ENCODE measurements at regions not wholly inside any gene's neighbourhood (a gene's known extent, or its start where the extent isn't known, plus 50 kb on each side); places are given as distances from the start of the nearest gene placed in this dataset.
A peak's percentile ranks its signal among the peaks of the same experiment; 100 is the strongest.

DNA sequence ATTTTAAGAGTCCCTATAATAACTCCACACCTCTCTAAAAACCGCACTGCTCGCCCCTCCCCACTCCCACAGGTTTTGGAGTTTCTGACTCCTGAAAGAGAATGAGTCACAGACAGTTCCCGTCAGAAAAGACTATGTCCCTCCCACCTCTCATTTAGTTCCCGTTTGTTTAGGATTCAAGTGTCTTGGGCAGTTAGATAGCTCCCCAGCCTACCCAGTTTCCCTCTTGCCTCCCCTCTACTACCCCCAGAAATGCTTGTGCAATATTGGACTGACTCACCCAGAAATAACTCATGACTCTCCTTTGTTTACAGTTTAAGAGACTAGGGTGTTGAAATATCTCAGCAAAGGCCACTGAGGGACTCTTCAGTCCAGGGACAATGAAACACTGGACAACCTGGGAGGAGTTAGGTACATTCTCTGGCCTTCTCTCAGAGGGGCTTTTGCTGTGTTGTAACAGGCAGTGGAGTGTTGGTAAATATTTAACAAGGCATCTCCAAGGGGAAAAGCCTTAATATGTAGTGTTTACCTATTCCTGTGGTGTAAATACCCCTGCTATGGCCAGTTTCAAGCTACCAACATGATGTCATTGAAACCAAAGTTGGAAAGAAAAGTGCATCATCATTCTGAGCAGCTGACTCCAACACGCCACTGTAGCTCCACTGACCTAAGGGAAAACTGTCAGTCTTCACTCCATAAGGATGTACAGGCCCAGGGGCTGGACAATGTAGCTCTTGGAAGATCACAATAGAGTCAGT is 96.1 kb upstream of the CHD2 start (continued):
- TF ChIP-seq, protein P1, sequence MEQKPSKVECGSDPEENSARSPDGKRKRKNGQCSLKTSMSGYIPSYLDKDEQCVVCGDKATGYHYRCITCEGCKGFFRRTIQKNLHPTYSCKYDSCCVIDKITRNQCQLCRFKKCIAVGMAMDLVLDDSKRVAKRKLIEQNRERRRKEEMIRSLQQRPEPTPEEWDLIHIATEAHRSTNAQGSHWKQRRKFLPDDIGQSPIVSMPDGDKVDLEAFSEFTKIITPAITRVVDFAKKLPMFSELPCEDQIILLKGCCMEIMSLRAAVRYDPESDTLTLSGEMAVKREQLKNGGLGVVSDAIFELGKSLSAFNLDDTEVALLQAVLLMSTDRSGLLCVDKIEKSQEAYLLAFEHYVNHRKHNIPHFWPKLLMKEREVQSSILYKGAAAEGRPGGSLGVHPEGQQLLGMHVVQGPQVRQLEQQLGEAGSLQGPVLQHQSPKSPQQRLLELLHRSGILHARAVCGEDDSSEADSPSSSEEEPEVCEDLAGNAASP (CRISPR knock-in tag; IDR thresholded peaks at IDR 0.05; ENCODE audit: borderline replicate concordance): peak; percentile 93
- peak; percentile 51; the same call in 1 of the 2 replicates for TF ChIP-seq ZNF766 (CRISPR knock-in tag; IDR thresholded peaks at IDR 0.05; ENCODE audit: borderline replicate concordance)
- TF ChIP-seq, protein P2, sequence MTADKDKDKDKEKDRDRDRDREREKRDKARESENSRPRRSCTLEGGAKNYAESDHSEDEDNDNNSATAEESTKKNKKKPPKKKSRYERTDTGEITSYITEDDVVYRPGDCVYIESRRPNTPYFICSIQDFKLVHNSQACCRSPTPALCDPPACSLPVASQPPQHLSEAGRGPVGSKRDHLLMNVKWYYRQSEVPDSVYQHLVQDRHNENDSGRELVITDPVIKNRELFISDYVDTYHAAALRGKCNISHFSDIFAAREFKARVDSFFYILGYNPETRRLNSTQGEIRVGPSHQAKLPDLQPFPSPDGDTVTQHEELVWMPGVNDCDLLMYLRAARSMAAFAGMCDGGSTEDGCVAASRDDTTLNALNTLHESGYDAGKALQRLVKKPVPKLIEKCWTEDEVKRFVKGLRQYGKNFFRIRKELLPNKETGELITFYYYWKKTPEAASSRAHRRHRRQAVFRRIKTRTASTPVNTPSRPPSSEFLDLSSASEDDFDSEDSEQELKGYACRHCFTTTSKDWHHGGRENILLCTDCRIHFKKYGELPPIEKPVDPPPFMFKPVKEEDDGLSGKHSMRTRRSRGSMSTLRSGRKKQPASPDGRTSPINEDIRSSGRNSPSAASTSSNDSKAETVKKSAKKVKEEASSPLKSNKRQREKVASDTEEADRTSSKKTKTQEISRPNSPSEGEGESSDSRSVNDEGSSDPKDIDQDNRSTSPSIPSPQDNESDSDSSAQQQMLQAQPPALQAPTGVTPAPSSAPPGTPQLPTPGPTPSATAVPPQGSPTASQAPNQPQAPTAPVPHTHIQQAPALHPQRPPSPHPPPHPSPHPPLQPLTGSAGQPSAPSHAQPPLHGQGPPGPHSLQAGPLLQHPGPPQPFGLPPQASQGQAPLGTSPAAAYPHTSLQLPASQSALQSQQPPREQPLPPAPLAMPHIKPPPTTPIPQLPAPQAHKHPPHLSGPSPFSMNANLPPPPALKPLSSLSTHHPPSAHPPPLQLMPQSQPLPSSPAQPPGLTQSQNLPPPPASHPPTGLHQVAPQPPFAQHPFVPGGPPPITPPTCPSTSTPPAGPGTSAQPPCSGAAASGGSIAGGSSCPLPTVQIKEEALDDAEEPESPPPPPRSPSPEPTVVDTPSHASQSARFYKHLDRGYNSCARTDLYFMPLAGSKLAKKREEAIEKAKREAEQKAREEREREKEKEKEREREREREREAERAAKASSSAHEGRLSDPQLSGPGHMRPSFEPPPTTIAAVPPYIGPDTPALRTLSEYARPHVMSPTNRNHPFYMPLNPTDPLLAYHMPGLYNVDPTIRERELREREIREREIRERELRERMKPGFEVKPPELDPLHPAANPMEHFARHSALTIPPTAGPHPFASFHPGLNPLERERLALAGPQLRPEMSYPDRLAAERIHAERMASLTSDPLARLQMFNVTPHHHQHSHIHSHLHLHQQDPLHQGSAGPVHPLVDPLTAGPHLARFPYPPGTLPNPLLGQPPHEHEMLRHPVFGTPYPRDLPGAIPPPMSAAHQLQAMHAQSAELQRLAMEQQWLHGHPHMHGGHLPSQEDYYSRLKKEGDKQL (CRISPR knock-in tag; IDR thresholded peaks at IDR 0.05; ENCODE audit: low read depth): peak; percentile 80; the same call in 1 of the 2 replicates
- TF ChIP-seq TP53 (CRISPR knock-in tag; conservative IDR thresholded peaks at IDR 0.05): peak; percentile 71; the same call in 1 of the 2 replicates
- no peak; the same call in 1 of the 2 replicates for TF ChIP-seq SRY (CRISPR knock-in tag; IDR thresholded peaks at IDR 0.05)
- TF ChIP-seq TBL1XR1 (IDR thresholded peaks at IDR 0.05; ENCODE audit: borderline replicate concordance, low read length, partially characterized antibody): peak; percentile 73
- TF ChIP-seq, protein P3, sequence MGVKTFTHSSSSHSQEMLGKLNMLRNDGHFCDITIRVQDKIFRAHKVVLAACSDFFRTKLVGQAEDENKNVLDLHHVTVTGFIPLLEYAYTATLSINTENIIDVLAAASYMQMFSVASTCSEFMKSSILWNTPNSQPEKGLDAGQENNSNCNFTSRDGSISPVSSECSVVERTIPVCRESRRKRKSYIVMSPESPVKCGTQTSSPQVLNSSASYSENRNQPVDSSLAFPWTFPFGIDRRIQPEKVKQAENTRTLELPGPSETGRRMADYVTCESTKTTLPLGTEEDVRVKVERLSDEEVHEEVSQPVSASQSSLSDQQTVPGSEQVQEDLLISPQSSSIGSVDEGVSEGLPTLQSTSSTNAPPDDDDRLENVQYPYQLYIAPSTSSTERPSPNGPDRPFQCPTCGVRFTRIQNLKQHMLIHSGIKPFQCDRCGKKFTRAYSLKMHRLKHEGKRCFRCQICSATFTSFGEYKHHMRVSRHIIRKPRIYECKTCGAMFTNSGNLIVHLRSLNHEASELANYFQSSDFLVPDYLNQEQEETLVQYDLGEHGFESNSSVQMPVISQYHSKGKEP (CRISPR knock-in tag; IDR thresholded peaks at IDR 0.05): no peak
- peak; percentile 73; the same call in 1 of the 2 replicates for TF ChIP-seq ELF3 (CRISPR knock-in tag; IDR thresholded peaks at IDR 0.05)
- no peak for TF ChIP-seq CBX2 (IDR thresholded peaks at IDR 0.05; ENCODE audit: low read depth, low read length)
- TF ChIP-seq CBX2 (CRISPR knock-in tag; IDR thresholded peaks at IDR 0.05; ENCODE audit: low read depth): no peak
- no peak; the same call in 1 of the 2 replicates for TF ChIP-seq ZSCAN12 (CRISPR knock-in tag; IDR thresholded peaks at IDR 0.05)
- TF ChIP-seq STAT5B (CRISPR knock-in tag; IDR thresholded peaks at IDR 0.05): no peak; the same call in 1 of the 2 replicates
- TF ChIP-seq ZNF225 (CRISPR knock-in tag; IDR thresholded peaks at IDR 0.05): no peak
- TF ChIP-seq, protein P4, sequence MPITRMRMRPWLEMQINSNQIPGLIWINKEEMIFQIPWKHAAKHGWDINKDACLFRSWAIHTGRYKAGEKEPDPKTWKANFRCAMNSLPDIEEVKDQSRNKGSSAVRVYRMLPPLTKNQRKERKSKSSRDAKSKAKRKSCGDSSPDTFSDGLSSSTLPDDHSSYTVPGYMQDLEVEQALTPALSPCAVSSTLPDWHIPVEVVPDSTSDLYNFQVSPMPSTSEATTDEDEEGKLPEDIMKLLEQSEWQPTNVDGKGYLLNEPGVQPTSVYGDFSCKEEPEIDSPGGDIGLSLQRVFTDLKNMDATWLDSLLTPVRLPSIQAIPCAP (CRISPR knock-in tag; IDR thresholded peaks at IDR 0.05; ENCODE audit: low read depth): no peak
- TF ChIP-seq, protein P5, sequence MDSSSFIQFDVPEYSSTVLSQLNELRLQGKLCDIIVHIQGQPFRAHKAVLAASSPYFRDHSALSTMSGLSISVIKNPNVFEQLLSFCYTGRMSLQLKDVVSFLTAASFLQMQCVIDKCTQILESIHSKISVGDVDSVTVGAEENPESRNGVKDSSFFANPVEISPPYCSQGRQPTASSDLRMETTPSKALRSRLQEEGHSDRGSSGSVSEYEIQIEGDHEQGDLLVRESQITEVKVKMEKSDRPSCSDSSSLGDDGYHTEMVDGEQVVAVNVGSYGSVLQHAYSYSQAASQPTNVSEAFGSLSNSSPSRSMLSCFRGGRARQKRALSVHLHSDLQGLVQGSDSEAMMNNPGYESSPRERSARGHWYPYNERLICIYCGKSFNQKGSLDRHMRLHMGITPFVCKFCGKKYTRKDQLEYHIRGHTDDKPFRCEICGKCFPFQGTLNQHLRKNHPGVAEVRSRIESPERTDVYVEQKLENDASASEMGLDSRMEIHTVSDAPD (CRISPR knock-in tag; IDR thresholded peaks at IDR 0.05): no peak
- peak; percentile 92 for TF ChIP-seq HDAC2 (CRISPR knock-in tag; IDR thresholded peaks at IDR 0.05)
- TF ChIP-seq NR2F2 (IDR thresholded peaks at IDR 0.05; ENCODE audit: borderline replicate concordance, low read depth): peak; percentile 10; the same call in 1 of the 2 replicates
- peak; percentile 92; the same call in 1 of the 2 replicates for TF ChIP-seq ZNF615 (CRISPR knock-in tag; IDR thresholded peaks at IDR 0.05; ENCODE audit: borderline replicate concordance)
- TF ChIP-seq PHB2 (IDR thresholded peaks at IDR 0.05; ENCODE audit: partially characterized antibody): no peak
